ENCODE measurements at regions not wholly inside any gene's neighbourhood (a gene's known extent, or its start where the extent isn't known, plus 50 kb on each side); places are given as distances from the start of the nearest gene placed in this dataset.

DNA sequence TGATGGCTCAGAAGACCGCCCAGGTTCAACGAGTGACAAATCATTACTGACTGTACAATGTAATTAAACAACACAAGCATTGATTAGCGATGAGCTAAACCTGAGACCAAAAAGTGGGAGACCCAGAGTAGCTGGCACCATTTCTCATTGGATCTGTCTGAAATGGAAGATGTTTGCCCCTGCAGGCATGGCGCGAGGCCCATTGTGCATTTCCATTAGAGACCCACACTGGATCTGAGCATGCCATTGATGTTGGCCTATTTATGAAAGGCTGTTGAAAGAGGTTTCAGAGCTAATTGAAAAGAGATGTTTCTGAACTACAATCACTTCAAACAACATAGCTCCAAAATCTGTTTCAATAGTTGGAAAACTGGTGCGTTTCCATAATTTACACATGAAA lies 196.7 kb downstream of the TFAP2B start:
- H3K36me3 ChIP-seq (ENCODE audit: control insufficient read depth in 3 of 3, insufficient read depth in 3 of 3, low read length in 3 of 3), result no peaks in the 10 kb centered on the region
- no peak overlapping the region for H3K4me3 ChIP-seq (ENCODE audit: low read length in 3 of 3)
- no peak overlapping the region for H3K9ac ChIP-seq (ENCODE audit: low read depth in 1 of 3, low read length in 3 of 3)
- no peaks in the 10 kb centered on the region for H3K27me3 ChIP-seq (ENCODE audit: control insufficient read depth in 3 of 3, insufficient read depth in 3 of 3, low read length in 3 of 3)
- H3K9me3 ChIP-seq (ENCODE audit: control insufficient read depth in 3 of 3, low read length in 3 of 3), result no peaks in the 10 kb centered on the region
- H3K27ac ChIP-seq (ENCODE audit: low read depth, low read length), result no peak overlapping the region
- no peaks in the 10 kb centered on the region for H3K4me1 ChIP-seq (ENCODE audit: control insufficient read depth in 3 of 3, insufficient read depth in 3 of 3, low read length in 3 of 3)

GRCh38 chr6:51016489-51016888 lies 197.8 kb downstream of the TFAP2B start:
- H3K27ac ChIP-seq (ENCODE audit: low read depth, low read length), result no peak overlapping the region
- H3K9me3 ChIP-seq (ENCODE audit: control insufficient read depth in 3 of 3, low read length in 3 of 3), result no peaks in the 10 kb centered on the region
- no peak overlapping the region for H3K9ac ChIP-seq (ENCODE audit: low read depth in 1 of 3, low read length in 3 of 3)
- H3K4me3 ChIP-seq (ENCODE audit: low read length in 3 of 3), result no peak overlapping the region
- no peaks in the 10 kb centered on the region for H3K27me3 ChIP-seq (ENCODE audit: control insufficient read depth in 3 of 3, insufficient read depth in 3 of 3, low read length in 3 of 3)
- no peaks in the 10 kb centered on the region for H3K36me3 ChIP-seq (ENCODE audit: control insufficient read depth in 3 of 3, insufficient read depth in 3 of 3, low read length in 3 of 3)
- H3K4me1 ChIP-seq (ENCODE audit: control insufficient read depth in 3 of 3, insufficient read depth in 3 of 3, low read length in 3 of 3), result no peaks in the 10 kb centered on the region

DNA sequence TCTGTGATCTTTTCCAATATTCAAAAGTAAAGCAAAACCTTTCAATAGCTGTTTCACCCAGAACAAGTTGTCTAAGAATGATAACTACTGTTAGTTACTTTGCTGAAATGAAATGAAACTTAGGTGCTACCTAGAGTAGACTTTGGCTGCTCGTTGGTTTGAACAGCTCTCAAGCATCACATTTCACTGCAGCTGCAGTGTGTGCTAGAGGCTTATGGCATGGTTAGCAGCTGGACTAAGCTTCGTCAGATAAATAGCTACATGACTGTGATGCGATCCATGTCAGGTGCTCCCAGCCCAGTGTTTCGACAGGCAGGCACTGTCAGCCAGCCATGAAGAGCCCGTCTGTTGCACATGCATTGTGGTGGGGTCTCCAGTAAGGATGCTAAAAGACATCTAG lies 201.1 kb downstream of the TFAP2B start:
- Histone ChIP-seq H3K9ac (ENCODE audit: low read depth in 1 of 3, low read length in 3 of 3) (no peak overlapping the region), H3K4me3 (ENCODE audit: low read length in 3 of 3) (no peak overlapping the region), H3K9me3 (ENCODE audit: control insufficient read depth in 3 of 3, low read length in 3 of 3) (no peaks in the 10 kb centered on the region), H3K4me1 (ENCODE audit: control insufficient read depth in 3 of 3, insufficient read depth in 3 of 3, low read length in 3 of 3) (no peaks in the 10 kb centered on the region), H3K36me3 (ENCODE audit: control insufficient read depth in 3 of 3, insufficient read depth in 3 of 3, low read length in 3 of 3) (no peaks in the 10 kb centered on the region), H3K27me3 (ENCODE audit: control insufficient read depth in 3 of 3, insufficient read depth in 3 of 3, low read length in 3 of 3) (no peaks in the 10 kb centered on the region), H3K27ac (ENCODE audit: low read depth, low read length) (no peak overlapping the region)

DNA sequence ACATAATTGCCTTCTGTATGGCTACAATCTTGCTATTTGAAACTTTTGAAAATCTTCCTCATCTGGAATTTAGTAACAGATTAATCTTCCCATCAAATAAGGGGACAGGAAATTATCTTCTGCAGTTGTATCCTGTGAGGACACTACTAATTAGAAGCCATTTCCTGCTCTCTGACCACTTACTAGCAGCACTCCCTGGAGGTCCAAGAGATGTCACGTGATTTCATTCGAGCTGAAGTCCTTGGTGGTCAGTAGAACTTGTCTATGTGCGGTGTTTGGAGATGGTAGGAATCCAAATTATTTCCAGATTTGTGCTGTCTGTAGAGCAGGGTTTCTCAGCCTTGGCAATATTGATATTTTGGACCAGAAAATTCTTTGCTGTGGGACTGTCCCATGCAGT lies 202.5 kb downstream of the TFAP2B start:
- no peaks in the 10 kb centered on the region for H3K4me1 ChIP-seq (ENCODE audit: control insufficient read depth in 3 of 3, insufficient read depth in 3 of 3, low read length in 3 of 3)
- H3K9me3 ChIP-seq (ENCODE audit: control insufficient read depth in 3 of 3, low read length in 3 of 3), result no peaks in the 10 kb centered on the region
- H3K4me3 ChIP-seq (ENCODE audit: low read length in 3 of 3), result no peak overlapping the region
- no peaks in the 10 kb centered on the region for H3K36me3 ChIP-seq (ENCODE audit: control insufficient read depth in 3 of 3, insufficient read depth in 3 of 3, low read length in 3 of 3)
- no peak overlapping the region for H3K9ac ChIP-seq (ENCODE audit: low read depth in 1 of 3, low read length in 3 of 3)
- H3K27me3 ChIP-seq (ENCODE audit: control insufficient read depth in 3 of 3, insufficient read depth in 3 of 3, low read length in 3 of 3), result no peaks in the 10 kb centered on the region
- no peak overlapping the region for H3K27ac ChIP-seq (ENCODE audit: low read depth, low read length)

- no peak overlapping the region for H3K27ac ChIP-seq (ENCODE audit: low read depth, low read length)
- no peaks in the 10 kb centered on the region for H3K9me3 ChIP-seq (ENCODE audit: control insufficient read depth in 3 of 3, low read length in 3 of 3)
- no peak overlapping the region for H3K9ac ChIP-seq (ENCODE audit: low read depth in 1 of 3, low read length in 3 of 3)
- H3K27me3 ChIP-seq (ENCODE audit: control insufficient read depth in 3 of 3, insufficient read depth in 3 of 3, low read length in 3 of 3), result no peaks in the 10 kb centered on the region
- H3K4me1 ChIP-seq (ENCODE audit: control insufficient read depth in 3 of 3, insufficient read depth in 3 of 3, low read length in 3 of 3), result no peaks in the 10 kb centered on the region
- no peaks in the 10 kb centered on the region for H3K36me3 ChIP-seq (ENCODE audit: control insufficient read depth in 3 of 3, insufficient read depth in 3 of 3, low read length in 3 of 3)
- H3K4me3 ChIP-seq (ENCODE audit: low read length in 3 of 3), result no peak overlapping the region
Observed at GRCh38 chr6:51024126-51024525, 205.5 kb downstream of the TFAP2B start.

DNA sequence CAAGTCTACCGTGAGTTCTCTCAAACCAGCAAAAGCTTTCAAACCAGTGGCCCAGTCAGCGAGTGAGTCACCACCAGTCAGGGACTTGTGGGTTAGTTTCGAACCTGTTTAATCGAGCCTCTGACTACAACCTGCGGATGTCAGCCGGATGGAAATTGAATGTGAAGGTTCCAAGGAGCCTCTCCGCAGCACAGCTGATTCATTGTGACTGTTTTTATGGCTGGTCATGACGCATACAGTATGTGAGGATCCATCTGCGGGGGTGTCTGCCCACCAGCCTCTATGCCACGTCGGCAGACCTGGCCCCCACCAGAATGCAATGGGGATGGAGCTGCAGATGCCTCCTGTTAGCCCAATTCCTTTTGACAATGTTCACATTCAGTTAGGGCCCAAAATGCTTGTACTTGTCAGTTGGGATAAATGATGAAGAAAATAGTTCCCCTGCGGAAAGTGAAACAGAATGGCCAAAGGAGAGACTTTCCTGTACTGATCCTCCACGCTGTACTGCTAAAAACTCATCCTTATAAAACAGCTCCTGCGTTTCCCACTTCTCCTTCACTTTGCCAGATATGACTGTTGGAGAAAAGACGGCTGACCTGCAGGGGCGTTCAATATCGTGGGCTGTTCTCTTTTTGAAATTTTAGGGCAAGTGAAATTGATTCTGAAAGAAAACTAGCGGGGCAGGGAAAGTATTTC lies 206.6 kb downstream of the TFAP2B start:
- Histone ChIP-seq H3K4me1 (ENCODE audit: control insufficient read depth in 3 of 3, insufficient read depth in 3 of 3, low read length in 3 of 3) (no peaks in the 10 kb centered on the region), H3K36me3 (ENCODE audit: control insufficient read depth in 3 of 3, insufficient read depth in 3 of 3, low read length in 3 of 3) (no peaks in the 10 kb centered on the region), H3K4me3 (ENCODE audit: low read length in 3 of 3) (no peak overlapping the region), H3K9ac (ENCODE audit: low read depth in 1 of 3, low read length in 3 of 3) (no peak overlapping the region), H3K27me3 (ENCODE audit: control insufficient read depth in 3 of 3, insufficient read depth in 3 of 3, low read length in 3 of 3) (no peaks in the 10 kb centered on the region), H3K9me3 (ENCODE audit: control insufficient read depth in 3 of 3, low read length in 3 of 3) (no peaks in the 10 kb centered on the region), H3K27ac (ENCODE audit: low read depth, low read length) (no peak overlapping the region)

DNA sequence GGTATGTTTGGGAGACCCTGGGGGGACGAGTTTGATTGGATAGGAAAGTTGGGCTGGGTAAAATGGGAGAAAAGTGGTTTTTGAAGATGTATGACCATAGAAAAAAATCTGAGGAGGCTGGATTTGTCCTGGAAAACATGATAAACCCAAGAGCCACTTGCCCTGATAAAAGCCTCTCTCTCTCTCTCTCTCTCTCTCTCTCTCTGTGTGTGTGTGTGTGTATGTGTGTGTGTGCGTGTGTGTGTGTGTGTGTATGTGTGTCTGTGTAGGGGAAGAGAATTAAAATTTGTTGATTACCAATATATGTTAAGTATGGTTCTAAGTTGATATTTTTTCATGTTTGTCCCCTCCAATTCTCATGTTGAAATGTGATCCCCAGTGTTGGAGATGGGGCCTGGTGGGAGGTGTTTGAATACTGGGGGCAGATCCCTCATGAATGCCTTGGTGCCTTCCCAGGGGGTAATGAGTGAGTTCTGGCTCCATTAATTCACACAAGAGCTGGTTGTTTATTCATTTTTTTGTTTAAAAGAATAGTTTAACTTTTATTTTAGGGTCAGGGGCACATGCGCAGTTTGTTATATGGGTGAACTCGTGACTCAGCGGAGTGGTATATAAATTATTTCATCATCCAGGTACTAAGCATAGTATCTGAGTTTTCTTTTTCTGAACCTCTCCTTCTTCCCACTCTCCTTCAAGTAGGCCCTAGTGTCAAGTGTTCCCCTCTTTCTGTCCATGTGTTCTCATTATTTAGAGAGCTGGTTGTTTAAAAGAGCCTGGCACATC lies 208.8 kb downstream of the TFAP2B start:
- Histone ChIP-seq H3K9me3 (ENCODE audit: control insufficient read depth in 3 of 3, low read length in 3 of 3) (no peaks in the 10 kb centered on the region), H3K4me1 (ENCODE audit: control insufficient read depth in 3 of 3, insufficient read depth in 3 of 3, low read length in 3 of 3) (no peaks in the 10 kb centered on the region)

GRCh38 chr6:51028276-51028675 lies 209.6 kb downstream of the TFAP2B start:
- no peaks in the 10 kb centered on the region for H3K4me1 ChIP-seq (ENCODE audit: control insufficient read depth in 3 of 3, insufficient read depth in 3 of 3, low read length in 3 of 3)

More for the DNA sequence above, 208.8 kb downstream of the TFAP2B start:
- Histone ChIP-seq H3K4me3 (ENCODE audit: low read length in 3 of 3) (no peak overlapping the region), H3K27ac (ENCODE audit: low read depth, low read length) (no peak overlapping the region), H3K9ac (ENCODE audit: low read depth in 1 of 3, low read length in 3 of 3) (no peak overlapping the region), H3K36me3 (ENCODE audit: control insufficient read depth in 3 of 3, insufficient read depth in 3 of 3, low read length in 3 of 3) (no peaks in the 10 kb centered on the region), H3K27me3 (ENCODE audit: control insufficient read depth in 3 of 3, insufficient read depth in 3 of 3, low read length in 3 of 3) (no peaks in the 10 kb centered on the region)

DNA sequence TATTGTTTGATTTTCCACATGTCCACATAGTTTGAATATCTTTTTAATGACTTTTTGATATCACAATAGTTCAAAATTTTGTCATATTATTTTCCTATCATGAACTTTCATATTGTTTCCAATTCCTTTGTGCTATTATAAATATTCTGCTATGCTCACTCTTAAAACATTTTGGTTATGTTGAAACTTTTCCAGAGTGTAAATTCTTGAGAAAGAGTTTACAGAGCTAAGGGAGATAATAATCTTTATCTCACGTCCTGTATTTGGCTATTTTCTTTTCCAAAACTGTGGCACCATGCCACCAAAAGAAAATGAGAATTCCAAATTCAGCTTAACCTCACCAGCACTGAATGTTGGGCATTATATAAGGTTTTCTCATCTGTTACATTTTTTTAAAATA lies 210.9 kb downstream of the TFAP2B start:
- H3K9me3 ChIP-seq (ENCODE audit: control insufficient read depth in 3 of 3, low read length in 3 of 3), result no peaks in the 10 kb centered on the region
- no peak overlapping the region for H3K27ac ChIP-seq (ENCODE audit: low read depth, low read length)
- no peak overlapping the region for H3K9ac ChIP-seq (ENCODE audit: low read depth in 1 of 3, low read length in 3 of 3)
- no peak overlapping the region for H3K4me3 ChIP-seq (ENCODE audit: low read length in 3 of 3)
- H3K27me3 ChIP-seq (ENCODE audit: control insufficient read depth in 3 of 3, insufficient read depth in 3 of 3, low read length in 3 of 3), result no peaks in the 10 kb centered on the region
- H3K4me1 ChIP-seq (ENCODE audit: control insufficient read depth in 3 of 3, insufficient read depth in 3 of 3, low read length in 3 of 3), result no peaks in the 10 kb centered on the region
- H3K36me3 ChIP-seq (ENCODE audit: control insufficient read depth in 3 of 3, insufficient read depth in 3 of 3, low read length in 3 of 3), result no peaks in the 10 kb centered on the region

More at GRCh38 chr6:51028276-51028675, 209.6 kb downstream of the TFAP2B start:
- Histone ChIP-seq H3K36me3 (ENCODE audit: control insufficient read depth in 3 of 3, insufficient read depth in 3 of 3, low read length in 3 of 3) (no peaks in the 10 kb centered on the region), H3K9ac (ENCODE audit: low read depth in 1 of 3, low read length in 3 of 3) (no peak overlapping the region), H3K27ac (ENCODE audit: low read depth, low read length) (no peak overlapping the region), H3K4me3 (ENCODE audit: low read length in 3 of 3) (no peak overlapping the region), H3K9me3 (ENCODE audit: control insufficient read depth in 3 of 3, low read length in 3 of 3) (no peaks in the 10 kb centered on the region), H3K27me3 (ENCODE audit: control insufficient read depth in 3 of 3, insufficient read depth in 3 of 3, low read length in 3 of 3) (no peaks in the 10 kb centered on the region)

DNA sequence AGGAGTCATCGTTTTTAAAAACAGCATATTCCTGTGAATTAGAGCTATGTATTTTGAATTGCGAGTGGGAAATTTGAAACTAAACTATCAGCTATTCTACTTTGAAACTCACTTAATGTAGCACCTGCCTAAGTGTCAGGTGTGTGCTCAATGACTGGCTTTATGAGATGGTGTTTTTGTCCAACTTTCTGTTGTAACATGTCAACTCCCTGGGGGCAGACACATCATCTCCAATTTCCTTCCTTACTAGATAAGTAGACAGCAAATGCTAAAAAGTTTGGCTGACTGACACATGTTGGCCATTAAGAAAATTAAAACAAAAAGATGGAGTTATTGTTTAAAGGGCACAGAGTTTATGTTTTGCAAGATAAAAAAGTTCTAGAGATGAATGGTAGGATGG lies 226.9 kb downstream of the TFAP2B start:
- H3K9ac ChIP-seq (ENCODE audit: low read depth in 1 of 3, low read length in 3 of 3), result no peak overlapping the region
- no peaks in the 10 kb centered on the region for H3K36me3 ChIP-seq (ENCODE audit: control insufficient read depth in 3 of 3, insufficient read depth in 3 of 3, low read length in 3 of 3)
- no peaks in the 10 kb centered on the region for H3K9me3 ChIP-seq (ENCODE audit: control insufficient read depth in 3 of 3, low read length in 3 of 3)
- H3K27ac ChIP-seq (ENCODE audit: low read depth, low read length), result no peak overlapping the region
- no peak overlapping the region for H3K4me3 ChIP-seq (ENCODE audit: low read length in 3 of 3)
- H3K27me3 ChIP-seq (ENCODE audit: control insufficient read depth in 3 of 3, insufficient read depth in 3 of 3, low read length in 3 of 3), result no peaks in the 10 kb centered on the region
- H3K4me1 ChIP-seq (ENCODE audit: control insufficient read depth in 3 of 3, insufficient read depth in 3 of 3, low read length in 3 of 3), result no peaks in the 10 kb centered on the region

All from skeletal muscle tissue (tissue), 3 donors.